SK-N-SH (cell line): ENCODE measurements at regions not wholly inside any gene's neighbourhood (a gene's known extent, or its start where the extent isn't known, plus 50 kb on each side); places are given as distances from the start of the nearest gene placed in this dataset.

Experiments
- CTCF ChIA-PET: fragments of 300-600, 350-600 bp; formaldehyde crosslinking; extraction: SDS; loops from one replicate; lab custom pipeline; 2021; lab: Yijun Ruan, JAX
- POLR2A ChIA-PET: fragments of 350-600 bp; sonication (Branson Sonifier 250); formaldehyde crosslinking; extraction: SDS; loops from one replicate; lab custom pipeline; 2020; ENCODE audit warnings: antibody characterized with exemption, inconsistent platforms; lab: Yijun Ruan, JAX
- DNase-seq: peaks from one replicate; pipeline ENCODE4 v3.0.0; 2012
- H2AFZ ChIP-seq: fragments of 200-600 bp; sonication (generic); 2 replicates; pipeline ENCODE4 v1.8.1; 2016; ENCODE audit warnings: antibody characterized with exemption, mild to moderate bottlenecking, low read depth
- H3F3A ChIP-seq: fragments of 200-600 bp; sonication (generic); replicated peaks from 2 replicates; pipeline ENCODE3; 2016; ENCODE audit warnings: antibody characterized with exemption, mild to moderate bottlenecking; ENCODE audit not compliant: insufficient read depth
- H3K27ac ChIP-seq, 2 experiments: fragments of 200-500 bp in 1 of 2; fragments of 200-600 bp in 1 of 2; sonication (Bioruptor generic) in 1 of 2; sonication (generic), shearing (Covaris generic) in 1 of 2; 2 replicates each; pipeline versions ENCODE4 v1.5.1 to v1.6.1; 2014 to 2016; ENCODE audit warnings: low read depth in 2 of 2, inconsistent platforms in 1 of 2, low read length in 1 of 2, mild to moderate bottlenecking in 1 of 2, mixed read lengths in 1 of 2
- H3K27me3 ChIP-seq: fragments of 200-600 bp; sonication (generic), shearing (Covaris generic); 2 replicates; pipeline ENCODE4 v1.6.1; 2016; ENCODE audit warnings: mixed run types; ENCODE audit not compliant: insufficient read depth
- H3K36me3 ChIP-seq, 2 experiments: fragments of 200-500 bp in 1 of 2; fragments of 200-600 bp in 1 of 2; sonication (Bioruptor generic) in 1 of 2; sonication (generic) in 1 of 2; replicated peaks in 1 of 2; 2 replicates each; pipeline versions ENCODE3 to v1.5.1; 2014 to 2016; ENCODE audit warnings: low read length in 1 of 2, mild to moderate bottlenecking in 1 of 2; ENCODE audit not compliant: insufficient read depth in 2 of 2, control insufficient read depth in 1 of 2
- H3K4me1 ChIP-seq, 2 experiments: fragments of 200-500 bp in 1 of 2; fragments of 200-600 bp in 1 of 2; sonication (Bioruptor generic) in 1 of 2; sonication (generic), shearing (Covaris generic) in 1 of 2; 2 replicates each; pipeline versions ENCODE4 v1.5.1 to v1.6.1; 2014 to 2016; ENCODE audit warnings: low read depth in 1 of 2, low read length in 1 of 2, mixed run types in 1 of 2; ENCODE audit not compliant: insufficient read depth in 2 of 2, control insufficient read depth in 1 of 2
- H3K4me2 ChIP-seq: fragments of 200-600 bp; sonication (generic), shearing (Covaris generic); 2 replicates; pipeline ENCODE4 v1.6.1; 2017; ENCODE audit warnings: mixed run types
- H3K4me3 ChIP-seq, 2 experiments: fragments of 200-500 bp in 1 of 2; fragments of 200-600 bp in 1 of 2; sonication (Bioruptor generic) in 1 of 2; sonication (generic), shearing (Covaris generic) in 1 of 2; 2 replicates each; pipeline versions ENCODE4 v1.5.1 to v1.8.1; 2014 to 2016; ENCODE audit warnings: low read depth in 2 of 2, inconsistent platforms in 1 of 2, low read length in 1 of 2, mild to moderate bottlenecking in 1 of 2, mixed read lengths in 1 of 2, moderate library complexity in 1 of 2
- H3K79me2 ChIP-seq: fragments of 200-600 bp; sonication (generic); 2 replicates; pipeline ENCODE4 v1.8.1; 2017; ENCODE audit warnings: mild to moderate bottlenecking; ENCODE audit not compliant: insufficient read depth
- H3K9ac ChIP-seq: fragments of 200-600 bp; sonication (generic); 2 replicates; pipeline ENCODE4 v1.6.1; 2017; ENCODE audit warnings: mixed run types
- H3K9me2 ChIP-seq: fragments of 200-600 bp; sonication (generic); 2 replicates; pipeline ENCODE4 v1.6.1; 2017; ENCODE audit warnings: mixed run types
- H3K9me3 ChIP-seq: fragments of 200-600 bp; sonication (generic); 2 replicates; pipeline ENCODE4 v1.6.1; 2017; ENCODE audit warnings: mixed run types, mild to moderate bottlenecking, moderate library complexity
- H4K20me1 ChIP-seq: fragments of 200-600 bp; sonication (generic); 2 replicates; pipeline ENCODE4 v1.6.1; 2017; ENCODE audit warnings: mild to moderate bottlenecking, mixed run types; ENCODE audit not compliant: insufficient read depth
- CHD2 ChIP-seq: fragments of 150-350 bp; IDR thresholded peaks from 2 replicates; pipeline ENCODE4 v1.6.1; 2018; ENCODE audit warnings: low read length; ENCODE audit not compliant: partially characterized antibody
- CTCF ChIP-seq: fragments of 200-600 bp; sonication (generic); IDR thresholded peaks from 2 replicates; pipeline ENCODE4 v1.6.1; 2017; ENCODE audit warnings: antibody characterized with exemption, mild to moderate bottlenecking, moderate library complexity
- ELF1 ChIP-seq: IDR thresholded peaks from 2 replicates; pipeline ENCODE4 v1.4.0; 2012
- EZH2phosphoT487 ChIP-seq: fragments of 200-600 bp; sonication (generic); IDR thresholded peaks from 2 replicates; pipeline ENCODE4 v1.6.1; 2017; ENCODE audit warnings: low read depth, mixed run types, mild to moderate bottlenecking, antibody characterized with exemption, moderate library complexity, borderline replicate concordance
- FOXM1 ChIP-seq: IDR thresholded peaks from 2 replicates; pipeline ENCODE4 v1.4.0; 2012; ENCODE audit warnings: low read depth, mild to moderate bottlenecking
- GABPA ChIP-seq: IDR thresholded peaks from 2 replicates; pipeline ENCODE4 v1.4.0; 2012; ENCODE audit warnings: low read depth, mild to moderate bottlenecking
- JUND ChIP-seq: IDR thresholded peaks from 2 replicates; pipeline ENCODE4 v1.4.0; 2012
- MAX ChIP-seq: IDR thresholded peaks from 2 replicates; pipeline ENCODE4 v1.4.0; 2012; ENCODE audit warnings: low read depth
- MXI1 ChIP-seq: IDR thresholded peaks from 2 replicates; pipeline ENCODE4 v1.6.1; 2012; ENCODE audit warnings: mild to moderate bottlenecking, low read depth, low read length, improper control_type of control experiment
- NRF1 ChIP-seq: IDR thresholded peaks from 2 replicates; pipeline ENCODE4 v1.6.1; 2012; ENCODE audit warnings: low read depth, mild to moderate bottlenecking, low read length
- PBX3 ChIP-seq: IDR thresholded peaks from 2 replicates; pipeline ENCODE4; 2012
- RFX5 ChIP-seq: IDR thresholded peaks from 2 replicates; pipeline ENCODE4 v1.6.1; 2012; ENCODE audit warnings: mild to moderate bottlenecking, improper control_type of control experiment, low read length
- TCF12 ChIP-seq: IDR thresholded peaks from 2 replicates; pipeline ENCODE4 v1.4.0; 2012
- TEAD4 ChIP-seq: IDR thresholded peaks from 2 replicates; pipeline ENCODE4 v1.4.0; 2012; ENCODE audit warnings: mild to moderate bottlenecking, borderline replicate concordance; ENCODE audit not compliant: insufficient read depth
- YY1 ChIP-seq: IDR thresholded peaks from 2 replicates; pipeline ENCODE4 v1.4.0; 2012; ENCODE audit warnings: low read depth, mild to moderate bottlenecking
- ZBTB33 ChIP-seq: IDR thresholded peaks from 2 replicates; pipeline ENCODE4 v1.4.0; 2012; ENCODE audit warnings: low read depth, borderline replicate concordance
- WGBS: methylation state at CpG from one replicate; pipeline ENCODE4 v1.1.6; 2017; ENCODE audit warnings: low lambda C conversion rate; 5-methylcytosine and 5-hydroxymethylcytosine counted together

- ChIA-PET CTCF (no interaction called here), POLR2A (no interaction called here)
- no peak overlapping the region for H3K27ac ChIP-seq
- no peak overlapping the region for H3K4me3 ChIP-seq
- H3F3A ChIP-seq = no peaks in the 10 kb centered on the region
- no peaks in the 10 kb centered on the region for H3K9me3 ChIP-seq
- no peaks in the 10 kb centered on the region for H3K27me3 ChIP-seq
- no peaks in the 10 kb centered on the region for H3K79me2 ChIP-seq
- TF ChIP-seq TEAD4 (no peak), YY1 (no peak), TCF12 (no peak), GABPA (no peak), FOXM1 (no peak), NRF1 (no peak), JUND (no peak)
- DNase-seq = no peak
- H2AFZ ChIP-seq = no peak overlapping the region
- 2% methylated on average over 2 of the region's 2 CpGs for WGBS
- no peaks in the 10 kb centered on the region for H4K20me1 ChIP-seq
- H3K36me3 ChIP-seq = no peaks in the 10 kb centered on the region
- H3K9ac ChIP-seq = no peak overlapping the region
- H3K4me1 ChIP-seq = no peaks in the 10 kb centered on the region
- no peak overlapping the region for H3K4me2 ChIP-seq
- H3K9me2 ChIP-seq = no peaks in the 10 kb centered on the region
Measured at GRCh38 chr10:90587561-90587960, 270.3 kb downstream of the HTR7 start.

- no peak for DNase-seq
- CTCF ChIA-PET = no interaction called here
- Histone ChIP-seq H3K4me1 (no peaks in the 10 kb centered on the region), H3F3A (no peaks in the 10 kb centered on the region), H3K4me3 (no peak overlapping the region), H3K36me3 (no peaks in the 10 kb centered on the region), H3K27ac (no peak overlapping the region), H4K20me1 (no peaks in the 10 kb centered on the region), H3K9me2 (no peaks in the 10 kb centered on the region), H2AFZ (no peak overlapping the region), H3K27me3 (no peaks in the 10 kb centered on the region), H3K9ac (no peak overlapping the region), H3K4me2 (no peak overlapping the region), H3K9me3 (no peaks in the 10 kb centered on the region), H3K79me2 (no peaks in the 10 kb centered on the region)
- WGBS = 3% methylated on average over 3 of the region's 3 CpGs
- TF ChIP-seq CHD2 (no peak), MAX (no peak), CTCF (no peak), ELF1 (no peak), MXI1 (no peak), PBX3 (no peak), EZH2phosphoT487 (no peak), ZBTB33 (no peak), RFX5 (no peak)
- POLR2A ChIA-PET = no interaction called here
Measured at GRCh38 chr10:90588222-90588621, 269.6 kb downstream of the HTR7 start.
